Gastrocnemius medialis (tissue), 4 donors: ENCODE measurements at regions not wholly inside any gene's neighbourhood (a gene's known extent, or its start where the extent isn't known, plus 50 kb on each side); places are given as distances from the start of the nearest gene placed in this dataset.

Experiments used
- ATAC-seq, 2 donors: fragments of 150-250 bp; one replicate each; pipeline ENCODE4 v1.9.1; 2016
- DNase-seq, 2 donors: peaks; one replicate each; pipeline ENCODE4 v3.0.0-alpha.2; 2019
- H3K27ac ChIP-seq, 4 donors: fragments of 200-600 bp; sonication (generic); 1 replicate in 1 of 4; 2 replicates in 3 of 4; pipeline ENCODE4 v1.5.1; 2016 to 2018; ENCODE audit warnings: mild to moderate bottlenecking in 2 of 4, moderate library complexity in 1 of 4
- H3K27me3 ChIP-seq, 3 donors: fragments of 200-600 bp; sonication (generic) in 2 of 3; 1 replicate in 1 of 3; 2 replicates in 2 of 3; pipeline versions ENCODE4 v1.5.1 to v1.6.0; 2016 to 2019; ENCODE audit warnings: mild to moderate bottlenecking in 1 of 3, moderate library complexity in 1 of 3
- H3K36me3 ChIP-seq, 2 donors: fragments of 200-600 bp; sonication (generic) in 1 of 2; one replicate each; pipeline ENCODE4 v1.5.1; 2017 to 2018
- H3K4me1 ChIP-seq, 2 donors: fragments of 200-600 bp; sonication (generic) in 1 of 2; one replicate each; pipeline ENCODE4 v1.5.1; 2016 to 2017; ENCODE audit warnings: mild to moderate bottlenecking in 2 of 2
- H3K4me3 ChIP-seq, 4 donors: fragments of 200-600 bp; sonication (generic) in 3 of 4; 1 replicate in 1 of 4; 2 replicates in 3 of 4; pipeline ENCODE4 v1.5.1; 2016 to 2019; ENCODE audit warnings: mild to moderate bottlenecking in 2 of 4
- H3K9me3 ChIP-seq, 3 donors: fragments of 200-600 bp; sonication (generic) in 2 of 3; 1 replicate in 1 of 3; 2 replicates in 2 of 3; pipeline ENCODE4 v1.5.1; 2016 to 2019
- CTCF ChIP-seq, 5 experiments: fragments of 450-650 bp in 3 of 5; fragments of 200-600 bp in 2 of 5; sonication (generic) in 2 of 5; IDR thresholded peaks in 4 of 5; conservative IDR thresholded peaks in 1 of 5; 1 replicate in 4 of 5; 2 replicates in 1 of 5; pipeline ENCODE4 v1.5.1; 2016 to 2019; ENCODE audit warnings: antibody characterized with exemption in 5 of 5, mild to moderate bottlenecking in 3 of 5, moderate library complexity in 3 of 5
- POLR2A ChIP-seq, 2 donors: fragments of 450-650 bp; IDR thresholded peaks; one replicate each; pipeline ENCODE4 v1.6.1; 2017; ENCODE audit warnings: antibody characterized with exemption in 2 of 2, mild to moderate bottlenecking in 2 of 2, moderate library complexity in 2 of 2
- in situ Hi-C, 4 donors: fragments of 200-750 bp; cut with MboI; loops; one replicate each; pipeline versions ENCODE4 v1.15.0 to v1.8.0; 2017; ENCODE audit warnings: low sequenced_read_pairs in 4 of 4
- intact Hi-C: fragments of 100-400 bp; cut with DNase I; formaldehyde crosslinking; loops from one replicate; pipeline ENCODE4 v1.15.1; 2023; ENCODE audit warnings: low total_unique reads

GRCh38 chr13:105151639-105152038 is 1383.8 kb downstream of the EFNB2 start:
- no peaks in the 10 kb centered on the region for H3K36me3 ChIP-seq
- no peak for ATAC-seq
- H3K27ac ChIP-seq: no peak overlapping the region
- no peak overlapping the region for H3K4me3 ChIP-seq
- no peak for DNase-seq
- no peaks in the 10 kb centered on the region for H3K9me3 ChIP-seq
- no peaks in the 10 kb centered on the region for H3K27me3 ChIP-seq
- in situ Hi-C loops: no loop called here
- no peaks in the 10 kb centered on the region for H3K4me1 ChIP-seq
- intact Hi-C loops: no loop called here
- TF ChIP-seq POLR2A (IDR thresholded peaks at IDR 0.05) (no peak), CTCF (IDR thresholded peaks at IDR 0.05 in 4 of 5, conservative IDR thresholded peaks at IDR 0.05 in 1 of 5) (no peak)

- TF ChIP-seq CTCF (IDR thresholded peaks at IDR 0.05 in 4 of 5, conservative IDR thresholded peaks at IDR 0.05 in 1 of 5): no peak
- no peak for TF ChIP-seq POLR2A (IDR thresholded peaks at IDR 0.05)
- Histone ChIP-seq H3K4me3 (no peak overlapping the region), H3K9me3 (no peaks in the 10 kb centered on the region), H3K36me3 (no peaks in the 10 kb centered on the region), H3K27me3 (no peaks in the 10 kb centered on the region), H3K4me1 (no peaks in the 10 kb centered on the region), H3K27ac (no peak overlapping the region)
- ATAC-seq (no peak), DNase-seq (no peak)
- intact Hi-C loops (no loop called here), in situ Hi-C loops (no loop called here)
Measured at GRCh38 chr13:105147461-105147860, 1388.0 kb downstream of the EFNB2 start.

DNA sequence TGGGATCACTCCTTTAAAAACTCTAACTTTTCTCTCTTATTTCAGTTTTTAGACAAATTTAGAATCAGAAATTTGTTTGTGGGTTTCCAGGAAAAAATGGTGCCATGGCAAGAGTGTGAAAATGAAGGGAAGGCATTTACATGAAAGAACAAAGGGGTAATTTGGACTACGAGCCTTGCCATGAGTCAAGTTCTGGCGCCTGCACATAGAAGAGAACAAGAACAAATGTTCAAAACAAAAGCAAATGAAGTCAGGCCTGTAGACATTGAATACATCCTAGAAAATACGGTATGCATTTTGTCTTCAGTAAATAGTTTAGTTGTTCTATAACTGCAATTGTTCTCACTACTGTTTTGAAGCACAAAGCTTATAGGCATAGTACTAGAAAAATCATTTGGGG is 1390.5 kb downstream of the EFNB2 start:
- no peaks in the 10 kb centered on the region for H3K4me1 ChIP-seq
- no peaks in the 10 kb centered on the region for H3K36me3 ChIP-seq
- DNase-seq: no peak
- intact Hi-C loops: no loop called here
- H3K27me3 ChIP-seq: no peaks in the 10 kb centered on the region
- ATAC-seq: no peak
- TF ChIP-seq POLR2A (IDR thresholded peaks at IDR 0.05) (no peak), CTCF (IDR thresholded peaks at IDR 0.05 in 4 of 5, conservative IDR thresholded peaks at IDR 0.05 in 1 of 5) (no peak)
- H3K4me3 ChIP-seq: no peak overlapping the region
- H3K9me3 ChIP-seq: no peaks in the 10 kb centered on the region
- no peak overlapping the region for H3K27ac ChIP-seq
- in situ Hi-C loops: no loop called here

- Histone ChIP-seq H3K9me3 (no peaks in the 10 kb centered on the region), H3K27me3 (no peaks in the 10 kb centered on the region), H3K36me3 (no peaks in the 10 kb centered on the region), H3K4me3 (no peak overlapping the region), H3K27ac (no peak overlapping the region), H3K4me1 (no peaks in the 10 kb centered on the region)
- DNase-seq: no peak
- no peak for ATAC-seq
- intact Hi-C loops (no loop called here), in situ Hi-C loops (no loop called here)
- no peak for TF ChIP-seq POLR2A (IDR thresholded peaks at IDR 0.05)
- TF ChIP-seq CTCF (IDR thresholded peaks at IDR 0.05 in 4 of 5, conservative IDR thresholded peaks at IDR 0.05 in 1 of 5): no peak
Measured at GRCh38 chr13:105144020-105144419, 1391.4 kb downstream of the EFNB2 start.

DNA sequence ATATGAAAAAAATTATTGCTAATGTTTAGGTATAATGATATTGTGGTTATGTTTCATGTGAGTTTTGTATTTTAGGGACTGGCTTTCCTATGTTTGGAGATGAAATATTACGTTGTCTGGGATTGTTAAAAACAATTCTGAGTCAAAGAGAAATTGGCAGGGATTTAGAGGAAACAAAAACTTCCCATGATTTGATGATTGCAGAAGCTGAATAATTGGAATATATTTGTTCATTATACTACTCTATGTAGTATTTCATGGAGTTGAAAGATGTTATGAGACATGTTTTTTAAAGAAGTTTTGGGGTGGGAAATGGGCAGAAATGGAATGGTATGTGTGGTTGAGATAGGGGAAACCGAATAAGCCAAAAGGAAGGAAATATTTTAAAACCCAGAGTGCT is 1392.9 kb downstream of the EFNB2 start:
- Histone ChIP-seq H3K27me3 (no peaks in the 10 kb centered on the region), H3K4me3 (no peak overlapping the region), H3K36me3 (no peaks in the 10 kb centered on the region), H3K4me1 (no peaks in the 10 kb centered on the region), H3K9me3 (no peaks in the 10 kb centered on the region), H3K27ac (no peak overlapping the region)
- in situ Hi-C loops (no loop called here), intact Hi-C loops (no loop called here)
- no peak for TF ChIP-seq CTCF (IDR thresholded peaks at IDR 0.05 in 4 of 5, conservative IDR thresholded peaks at IDR 0.05 in 1 of 5)
- no peak for TF ChIP-seq POLR2A (IDR thresholded peaks at IDR 0.05)
- ATAC-seq: no peak
- no peak for DNase-seq
